Spleen (tissue), 11 donors: ENCODE measurements at regions not wholly inside any gene's neighbourhood (a gene's known extent, or its start where the extent isn't known, plus 50 kb on each side); places are given as distances from the start of the nearest gene placed in this dataset.
A peak's percentile ranks its signal among the peaks of the same experiment; 100 is the strongest.
"Not testable (repeated sequence)": the region's sequence is repeated elsewhere in the genome, so short reads cannot be mapped to it uniquely, and the experiment has no call there.

Experiments
- DNase-seq: peaks from one replicate; pipeline ENCODE4 v3.0.0-alpha.2; 2020
- H3K27ac ChIP-seq, 8 donors: fragments of 200-600 bp; sonication (generic) in 7 of 8; 1 replicate in 4 of 8; 2 replicates in 4 of 8; pipeline versions ENCODE4 v1.5.0 to v1.8.0; 2016 to 2021; ENCODE audit warnings: inconsistent platforms in 4 of 8, mild to moderate bottlenecking in 4 of 8, moderate library complexity in 1 of 8
- H3K27me3 ChIP-seq, 7 donors: fragments of 200-600 bp; sonication (generic) in 6 of 7; replicated peaks in 1 of 7; 1 replicate in 4 of 7; 2 replicates in 3 of 7; pipeline versions ENCODE4 v1.5.0 to v1.8.0; 2016 to 2021; ENCODE audit warnings: inconsistent platforms in 3 of 7, mild to moderate bottlenecking in 1 of 7
- H3K36me3 ChIP-seq, 6 donors: fragments of 200-600 bp; sonication (generic) in 5 of 6; 1 replicate in 4 of 6; 2 replicates in 2 of 6; pipeline versions ENCODE4 v1.5.0 to v1.8.0; 2016 to 2021; ENCODE audit warnings: inconsistent platforms in 2 of 6
- H3K4me1 ChIP-seq, 6 donors: fragments of 200-600 bp; sonication (generic) in 5 of 6; 1 replicate in 3 of 6; 2 replicates in 3 of 6; pipeline versions ENCODE4 v1.5.0 to v1.8.0; 2016 to 2021; ENCODE audit warnings: inconsistent platforms in 3 of 6
- H3K4me3 ChIP-seq, 8 donors: fragments of 200-600 bp; sonication (generic) in 7 of 8; 1 replicate in 4 of 8; 2 replicates in 4 of 8; pipeline versions ENCODE4 v1.5.0 to v1.8.0; 2016 to 2021; ENCODE audit warnings: inconsistent platforms in 4 of 8, mild to moderate bottlenecking in 4 of 8, moderate library complexity in 2 of 8
- H3K9me3 ChIP-seq, 8 donors: fragments of 200-600 bp; sonication (generic) in 7 of 8; 1 replicate in 4 of 8; 2 replicates in 4 of 8; pipeline versions ENCODE4 v1.5.0 to v1.8.0; 2016 to 2021; ENCODE audit warnings: inconsistent platforms in 4 of 8
- CTCF ChIP-seq, 11 experiments: fragments of 200-600 bp in 7 of 11; fragments of 450-650 bp in 4 of 11; sonication (generic) in 4 of 11; IDR thresholded peaks in 8 of 11; conservative IDR thresholded peaks in 3 of 11; 1 replicate in 7 of 11; 2 replicates in 4 of 11; pipeline versions ENCODE4 v1.4.0 to v1.8.0; 2016 to 2021; ENCODE audit warnings: antibody characterized with exemption in 11 of 11, inconsistent platforms in 4 of 11, mild to moderate bottlenecking in 1 of 11
- POLR2A ChIP-seq, 3 donors: fragments of 450-650 bp; IDR thresholded peaks; one replicate each; pipeline ENCODE4 v1.5.1; 2017; ENCODE audit warnings: antibody characterized with exemption in 3 of 3, mild to moderate bottlenecking in 1 of 3
- POLR2AphosphoS5 ChIP-seq, 3 donors: sonication (generic); formaldehyde crosslinking; IDR thresholded peaks; one replicate each; pipeline ENCODE4 v1.5.1; 2017; ENCODE audit warnings: antibody characterized with exemption in 3 of 3
- WGBS, 5 donors: extraction: QIAGEN DNeasy Blood & Tissue Kit in 3 of 5; methylation state at CpG; one replicate each; pipeline versions ENCODE4 v1.1.5 to v1.1.7; 2013 to 2018; 5-methylcytosine and 5-hydroxymethylcytosine counted together
- intact Hi-C: fragments of 100-400 bp; cut with DNase I; formaldehyde crosslinking; loops from one replicate; pipeline ENCODE4 v1.15.0; 2023; ENCODE audit warnings: low total_unique reads
- donor health status: healthy with polysubstance abuse.
- donor health status: DM: no; HTN: no; CAD: no; lungs with moderate emphysema.
- donor health status: DM: no; HTN: no; CAD: no.
- donor health status: Bipolar disorder and iron deficiency.
- donor health status: healthy.
- donor health status: DM: no; HTN: no; CAD: no.
- donor health status: DM: yes; HTN: yes; CAD: no.

GRCh38 chr16:52914428-52914827 is 138.3 kb downstream of the CHD9NB start:
- TF ChIP-seq POLR2AphosphoS5 (IDR thresholded peaks at IDR 0.05) (no peak), CTCF (IDR thresholded peaks at IDR 0.05 in 8 of 11, conservative IDR thresholded peaks at IDR 0.05 in 3 of 11) (no peak), POLR2A (IDR thresholded peaks at IDR 0.05) (no peak)
- Histone ChIP-seq H3K36me3 (no peaks in the 10 kb centered on the region), H3K9me3 (no peaks in the 10 kb centered on the region), H3K27me3 (peaks cover 0 to 10% (median 0%) of the 10 kb centered on the region in 7 donors), H3K4me1 (no peaks in the 10 kb centered on the region), H3K27ac (no peak overlapping the region), H3K4me3 (no peak overlapping the region)
- WGBS, 5 donors: 46 to 75% (median 56%) methylated on average over 2 of the region's 2 CpGs
- DNase-seq: no peak
- intact Hi-C loops: loop anchor here (10.0 kb wide), 1 partner anchor 720 kb away; no protein-coding TSS in a partner anchor

GRCh38 chr16:52912565-52913173 is 140.0 kb downstream of the CHD9NB start:
- no peak overlapping the region for H3K4me3 ChIP-seq
- no peaks in the 10 kb centered on the region for H3K4me1 ChIP-seq
- TF ChIP-seq POLR2A (IDR thresholded peaks at IDR 0.05) (no peak), POLR2AphosphoS5 (IDR thresholded peaks at IDR 0.05) (no peak), CTCF (IDR thresholded peaks at IDR 0.05 in 8 of 11, conservative IDR thresholded peaks at IDR 0.05 in 3 of 11) (peak in 8 of 11 experiments; percentile 24 to 65 (median 54))
- H3K27ac ChIP-seq: no peak overlapping the region
- intact Hi-C loops: loop anchor here (10.0 kb wide), 1 partner anchor 718 kb away; no protein-coding TSS in a partner anchor
- H3K36me3 ChIP-seq: no peaks in the 10 kb centered on the region
- no peak for DNase-seq
- WGBS, 5 donors: 9 to 15% (median 13%) methylated on average over 7 of the region's 7 CpGs
- H3K9me3 ChIP-seq: no peaks in the 10 kb centered on the region
- H3K27me3 ChIP-seq: peaks cover 0 to 10% (median 0%) of the 10 kb centered on the region in 7 donors

GRCh38 chr16:52908057-52908456 is 144.6 kb downstream of the CHD9NB start:
- H3K27ac ChIP-seq, DNase-seq, intact Hi-C loops, H3K4me3 ChIP-seq, H3K4me1 ChIP-seq, H3K27me3 ChIP-seq, H3K36me3 ChIP-seq: not testable (repeated sequence)
- peaks cover 0 to 12% (median 0%) of the 10 kb centered on the region in 8 donors for H3K9me3 ChIP-seq
- 78 to 86% (median 79%) methylated on average over 6 of the region's 6 CpGs for WGBS, 5 donors

GRCh38 chr16:52906281-52906680 is 146.4 kb downstream of the CHD9NB start:
- no peaks in the 10 kb centered on the region for H3K4me1 ChIP-seq
- intact Hi-C loops: no loop called here
- peaks cover 0 to 12% (median 0%) of the 10 kb centered on the region in 8 donors for H3K9me3 ChIP-seq
- TF ChIP-seq POLR2AphosphoS5 (IDR thresholded peaks at IDR 0.05) (no peak), CTCF (IDR thresholded peaks at IDR 0.05 in 8 of 11, conservative IDR thresholded peaks at IDR 0.05 in 3 of 11) (no peak), POLR2A (IDR thresholded peaks at IDR 0.05) (no peak)
- no peak overlapping the region for H3K27ac ChIP-seq
- no peak overlapping the region for H3K4me3 ChIP-seq
- no peaks in the 10 kb centered on the region for H3K27me3 ChIP-seq
- no peaks in the 10 kb centered on the region for H3K36me3 ChIP-seq
- no peak for DNase-seq
- WGBS, 5 donors: 46 to 72% (median 52%) methylated on average over 3 of the region's 3 CpGs
